Sciatic nerve (tissue), 2 donors: ENCODE measurements at regions not wholly inside any gene's neighbourhood (a gene's known extent, or its start where the extent isn't known, plus 50 kb on each side); places are given as distances from the start of the nearest gene placed in this dataset.

Experiments used
- ATAC-seq: fragments of 200-7000 bp; cut with Tn5 transposase; one replicate; pipeline ENCODE4 v1.9.1; 2020; ENCODE audit warnings: mild to moderate bottlenecking, moderate library complexity
- DNase-seq: peaks from one replicate; pipeline ENCODE4 v3.0.0-alpha.2; 2020; ENCODE audit warnings: low spot score
- intact Hi-C: fragments of 100-400 bp; cut with DNase I; formaldehyde crosslinking; loops from one replicate; pipeline ENCODE4 v1.14.2; 2022
- donor health status: DM: no; HTN: no; CAD: no.
- donor health status: DM: no; HTN: no; CAD: no.

- DNase-seq (no peak), ATAC-seq (no peak)
These were observed 396.5 kb upstream of the SEMA3D start for GRCh38 chr7:85583131-85583953.

GRCh38 chr7:85573844-85574243 is 387.0 kb upstream of the SEMA3D start:
- no peak for ATAC-seq
- no peak for DNase-seq
- intact Hi-C loops = no loop called here

More at GRCh38 chr7:85583131-85583953, 396.5 kb upstream of the SEMA3D start:
- intact Hi-C loops = no loop called here

GRCh38 chr7:85573346-85573745 is 386.5 kb upstream of the SEMA3D start:
- intact Hi-C loops = no loop called here
- ATAC-seq (no peak), DNase-seq (no peak)

GRCh38 chr7:85570898-85571297 is 384.0 kb upstream of the SEMA3D start:
- intact Hi-C loops = no loop called here
- ATAC-seq = no peak
- no peak for DNase-seq

GRCh38 chr7:85567983-85568382 is 381.1 kb upstream of the SEMA3D start:
- DNase-seq (no peak), ATAC-seq (no peak)
- intact Hi-C loops = no loop called here

GRCh38 chr7:85566095-85566794 is 379.4 kb upstream of the SEMA3D start:
- no peak for DNase-seq
- intact Hi-C loops = no loop called here
- peak; percentile 51 for ATAC-seq

GRCh38 chr7:85565276-85565675 is 378.4 kb upstream of the SEMA3D start:
- intact Hi-C loops = no loop called here
- ATAC-seq = no peak
- no peak for DNase-seq

- ATAC-seq (no peak), DNase-seq (no peak)
- intact Hi-C loops = no loop called here
These were observed 378.0 kb upstream of the SEMA3D start for GRCh38 chr7:85564861-85565260.

- DNase-seq (no peak), ATAC-seq (no peak)
These were observed 374.9 kb upstream of the SEMA3D start for GRCh38 chr7:85561706-85562105.

GRCh38 chr7:85554236-85555178 is 367.7 kb upstream of the SEMA3D start:
- intact Hi-C loops = no loop called here
- DNase-seq (no peak), ATAC-seq (peak; percentile 66)

More at GRCh38 chr7:85561706-85562105, 374.9 kb upstream of the SEMA3D start:
- intact Hi-C loops = no loop called here

GRCh38 chr7:85535974-85536729 is 349.3 kb upstream of the SEMA3D start:
- ATAC-seq = no peak
- DNase-seq = no peak
- intact Hi-C loops = no loop called here

GRCh38 chr7:85529831-85530230 is 343.0 kb upstream of the SEMA3D start:
- intact Hi-C loops = no loop called here
- no peak for DNase-seq
- no peak for ATAC-seq

GRCh38 chr7:85529201-85529600 is 342.3 kb upstream of the SEMA3D start:
- peak; percentile 20 for ATAC-seq
- intact Hi-C loops = no loop called here

GRCh38 chr7:85528581-85528980 is 341.7 kb upstream of the SEMA3D start:
- ATAC-seq (no peak), DNase-seq (no peak)
- intact Hi-C loops = no loop called here

More at GRCh38 chr7:85529201-85529600, 342.3 kb upstream of the SEMA3D start:
- no peak for DNase-seq

- ATAC-seq = no peak
These were observed 338.8 kb upstream of the SEMA3D start for GRCh38 chr7:85525676-85526075.

GRCh38 chr7:85522070-85522469 is 335.2 kb upstream of the SEMA3D start:
- intact Hi-C loops = no loop called here
- DNase-seq (no peak), ATAC-seq (no peak)

More at GRCh38 chr7:85525676-85526075, 338.8 kb upstream of the SEMA3D start:
- intact Hi-C loops = no loop called here
- DNase-seq = no peak

GRCh38 chr7:85521108-85521694 is 334.3 kb upstream of the SEMA3D start:
- DNase-seq (no peak), ATAC-seq (no peak)
- intact Hi-C loops = no loop called here

GRCh38 chr7:85520175-85520574 is 333.3 kb upstream of the SEMA3D start:
- no peak for ATAC-seq
- DNase-seq = no peak
- intact Hi-C loops = no loop called here
